HG02588 (cell line): ENCODE measurements at regions not wholly inside any gene's neighbourhood (a gene's known extent, or its start where the extent isn't known, plus 50 kb on each side); places are given as distances from the start of the nearest gene placed in this dataset.
"Not testable (repeated sequence)": the region's sequence is repeated elsewhere in the genome, so short reads cannot be mapped to it uniquely, and the experiment has no call there.

ENCODE experiments used
- ATAC-seq: cut with Tn5 transposase; IDR thresholded peaks from one replicate; pipeline ENCODE4 v1.9.1; 2021; ENCODE audit warnings: mild to moderate bottlenecking, moderate library complexity; ENCODE audit not compliant: unreplicated experiment

DNA sequence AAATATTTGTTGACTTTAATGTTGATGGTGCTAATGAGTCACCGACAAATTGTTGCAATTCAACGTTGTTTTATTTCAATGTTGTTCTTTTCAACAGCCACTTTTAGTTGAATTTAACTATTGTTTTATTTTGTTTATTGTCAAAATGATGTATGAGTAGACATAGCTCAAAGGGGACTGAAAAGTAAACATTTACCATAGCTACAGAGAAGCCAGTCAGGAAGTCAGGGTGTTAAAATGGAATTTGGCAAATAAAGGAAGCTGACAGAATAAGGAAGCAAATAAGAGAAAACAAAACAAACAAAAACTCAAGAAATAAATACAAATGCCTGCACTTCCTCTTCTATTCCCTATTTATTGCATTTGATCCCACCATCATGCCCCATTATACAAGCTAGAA is 648.4 kb upstream of the HTR2C start:
- no peak for ATAC-seq

GRCh38 chrX:113933931-113934330 is 650.0 kb upstream of the HTR2C start:
- ATAC-seq: no peak

GRCh38 chrX:113929004-113929403 is 654.9 kb upstream of the HTR2C start:
- no peak for ATAC-seq

- no peak for ATAC-seq
These were observed 663.2 kb upstream of the HTR2C start for GRCh38 chrX:113920661-113921060.

- no peak for ATAC-seq
These were observed 664.5 kb upstream of the HTR2C start for GRCh38 chrX:113919387-113919786.

DNA sequence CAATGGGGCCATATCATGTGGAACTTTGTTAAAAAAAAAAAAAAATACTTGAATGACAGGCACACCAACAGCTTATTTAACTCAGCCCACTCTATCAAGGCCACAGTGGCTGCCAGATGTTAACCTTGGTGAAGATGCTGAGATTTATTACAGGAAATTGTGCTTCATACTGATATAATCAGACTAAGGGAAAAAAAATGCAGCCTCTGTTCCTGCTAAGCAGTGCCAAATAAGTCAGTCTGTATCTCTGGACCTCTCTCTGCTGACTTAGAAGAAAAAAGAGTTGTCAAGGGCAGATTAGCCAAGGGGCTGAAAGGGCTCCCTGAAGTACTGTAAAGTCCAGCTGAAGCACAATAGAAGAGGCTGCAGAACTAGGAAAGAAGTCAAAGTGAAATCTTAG is 677.7 kb upstream of the HTR2C start:
- ATAC-seq: no peak

DNA sequence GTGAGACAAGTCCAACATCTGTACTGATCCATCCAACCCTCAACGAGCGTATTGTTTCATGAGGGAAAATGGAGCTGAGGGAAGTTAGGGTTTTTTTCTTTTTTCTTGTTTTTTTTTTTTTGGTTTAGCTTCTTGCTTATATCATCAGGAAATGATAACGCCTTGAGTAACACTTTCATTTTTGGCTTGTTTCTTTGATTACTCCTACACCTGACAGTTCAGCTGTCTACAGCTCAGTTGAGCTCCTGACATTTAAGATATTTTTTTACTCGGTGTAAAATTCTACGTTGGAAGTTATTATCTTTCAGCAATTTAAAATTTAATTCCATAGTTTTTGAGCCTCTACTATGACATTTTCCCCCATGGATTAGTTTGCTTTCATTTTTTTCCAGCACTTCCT is 691.0 kb upstream of the HTR2C start:
- ATAC-seq: no peak

DNA sequence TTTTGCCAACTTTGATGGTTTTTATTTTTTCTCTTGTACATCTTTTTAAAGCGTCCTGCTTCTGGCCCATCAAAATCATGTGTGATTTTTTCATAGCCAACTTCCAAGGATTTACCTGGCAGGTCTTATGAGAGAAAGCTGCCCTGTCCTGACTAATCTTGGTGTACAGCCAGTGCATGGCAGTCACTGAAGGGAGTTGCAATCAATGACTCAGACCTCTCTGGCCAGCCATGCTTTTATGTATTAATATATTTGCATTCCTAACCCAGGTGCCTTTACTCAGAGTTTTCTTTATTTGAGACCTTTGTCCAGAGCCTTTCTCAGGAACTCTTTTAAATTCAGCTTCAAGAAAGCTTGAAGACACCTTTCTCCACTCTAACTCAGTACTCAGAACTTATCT is 691.5 kb upstream of the HTR2C start:
- no peak for ATAC-seq

GRCh38 chrX:113873056-113873455 is 710.8 kb upstream of the HTR2C start:
- no peak for ATAC-seq

DNA sequence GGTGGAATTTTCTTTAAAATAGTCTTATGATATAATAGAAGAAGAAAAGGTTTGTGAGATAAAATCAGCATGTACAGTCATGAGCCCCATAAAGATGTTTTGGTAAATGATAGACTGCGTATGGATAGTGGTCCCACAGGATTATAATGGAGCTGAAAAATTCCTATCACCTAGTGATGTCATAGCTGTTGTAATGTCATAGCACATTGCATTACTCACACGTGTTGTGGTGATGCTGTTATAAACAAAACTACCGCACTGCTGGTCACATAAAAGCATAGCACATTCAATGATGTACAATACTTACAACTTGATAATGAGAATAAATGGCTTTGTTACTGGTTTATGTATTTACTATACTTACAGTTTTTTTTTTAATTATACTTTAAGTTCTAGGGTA is 715.2 kb upstream of the HTR2C start:
- no peak for ATAC-seq

GRCh38 chrX:113868177-113868576 is 715.7 kb upstream of the HTR2C start:
- no peak for ATAC-seq

- ATAC-seq: no peak
These were observed 734.5 kb upstream of the HTR2C start for GRCh38 chrX:113849408-113849807.

DNA sequence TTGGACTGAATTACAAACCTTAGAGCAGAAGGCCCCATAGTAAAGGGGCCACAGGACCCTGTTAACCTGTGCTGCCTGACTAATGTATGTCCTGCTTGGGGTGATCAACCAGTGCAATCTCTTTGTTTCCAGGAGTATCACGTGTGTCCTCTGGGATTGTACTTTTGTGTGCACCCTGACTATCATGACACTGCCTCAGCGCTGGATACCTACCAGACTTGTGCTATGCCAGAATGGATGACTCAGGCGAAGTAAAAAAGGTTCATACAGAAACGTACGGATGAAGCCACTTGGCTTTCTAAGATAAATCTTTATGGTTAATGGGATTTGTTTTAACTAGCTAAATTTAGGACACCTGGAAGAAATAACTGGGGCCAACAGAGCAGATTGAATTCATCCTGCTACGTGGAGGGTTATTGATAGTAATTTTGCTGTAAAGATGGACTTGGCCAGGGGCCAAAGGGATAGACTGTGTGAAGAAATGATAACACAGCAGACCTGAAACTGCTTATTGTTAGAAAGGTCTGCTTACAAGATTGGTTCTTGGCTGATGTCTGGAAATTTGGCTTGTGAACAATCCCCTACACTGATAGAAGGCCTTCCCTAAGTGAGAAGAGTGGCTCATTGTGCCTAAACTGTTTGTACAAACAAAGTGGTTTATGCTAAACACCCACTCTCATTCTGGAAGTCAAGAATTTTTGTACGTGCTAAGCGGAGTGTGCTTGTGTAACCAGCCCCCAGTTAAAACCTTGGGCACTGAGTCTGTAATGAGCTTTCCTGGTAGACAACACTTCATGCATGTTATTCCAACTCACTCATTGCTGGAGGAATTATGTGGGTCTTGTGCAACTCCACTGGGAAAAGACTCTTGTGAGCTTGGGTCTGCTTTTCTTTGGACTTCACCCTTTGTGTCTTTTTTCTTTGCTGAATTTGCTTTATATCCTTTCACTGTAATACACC is 750.5 kb upstream of the HTR2C start:
- ATAC-seq: no peak

DNA sequence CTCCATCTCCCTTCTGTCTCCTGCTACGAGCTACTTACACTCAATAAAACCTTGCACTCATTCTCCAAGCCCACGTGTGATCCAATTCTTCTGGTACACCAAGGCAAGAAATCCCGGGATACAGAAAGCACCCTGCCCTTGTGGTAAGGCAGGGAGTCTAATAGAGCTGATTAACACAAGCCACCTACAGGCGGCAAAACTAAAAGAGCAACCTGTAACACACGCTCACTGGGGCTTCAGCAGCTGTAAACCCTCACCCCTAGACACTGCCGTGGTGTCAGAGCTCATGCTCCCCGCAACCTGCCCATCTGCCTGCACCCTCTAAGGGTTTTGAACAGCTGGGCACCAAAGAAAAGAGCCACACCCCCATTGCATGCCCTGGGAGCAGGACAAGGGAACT is 755.4 kb upstream of the HTR2C start:
- no peak for ATAC-seq

GRCh38 chrX:113818346-113818745 is 765.5 kb upstream of the HTR2C start:
- no peak for ATAC-seq

- no peak for ATAC-seq
These were observed 779.1 kb upstream of the HTR2C start for GRCh38 chrX:113804819-113805218.

GRCh38 chrX:113804291-113804690 is 779.6 kb upstream of the HTR2C start:
- no peak for ATAC-seq

DNA sequence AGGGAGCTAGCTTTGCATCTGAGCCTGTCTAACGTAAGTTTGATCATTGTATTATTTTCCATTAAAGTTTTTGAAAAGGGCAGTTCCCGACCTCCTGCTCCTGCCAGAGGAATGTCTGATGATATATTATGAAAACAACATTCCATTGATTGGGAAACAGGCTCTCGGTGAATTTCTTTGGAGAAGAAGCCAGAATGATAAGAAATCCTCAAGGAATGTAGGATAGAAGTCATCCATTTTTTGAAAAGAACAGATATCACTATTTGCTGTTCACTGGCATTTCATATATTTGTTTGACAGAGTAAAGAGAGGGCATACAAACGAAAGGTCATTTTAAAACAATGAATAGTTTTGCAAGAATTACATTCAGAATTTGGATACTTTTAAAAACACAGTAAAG is 781.0 kb upstream of the HTR2C start:
- ATAC-seq: no peak

- ATAC-seq: no peak
These were observed 782.9 kb upstream of the HTR2C start for GRCh38 chrX:113800955-113801354.

DNA sequence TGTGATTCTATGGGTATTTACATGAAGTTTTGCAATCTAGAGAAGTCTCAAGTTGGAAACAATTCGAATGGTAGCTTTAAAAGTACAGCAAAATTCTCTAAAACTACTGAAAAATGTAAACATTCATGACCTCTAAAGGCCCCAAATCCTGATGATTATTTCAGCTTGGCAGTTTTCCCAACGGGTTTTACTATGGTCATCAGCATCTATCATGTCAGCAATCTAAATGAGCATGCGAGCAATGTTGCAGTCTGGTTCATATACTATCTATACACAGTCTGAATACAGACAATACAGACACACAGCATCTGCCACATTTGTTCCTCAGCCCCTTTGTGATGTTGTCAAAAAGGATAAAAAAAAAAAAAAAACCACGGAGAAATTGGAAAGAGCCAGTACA is 790.3 kb upstream of the HTR2C start:
- ATAC-seq: no peak

- no peak for ATAC-seq
These were observed 792.9 kb upstream of the HTR2C start for GRCh38 chrX:113790987-113791386.

- not testable (repeated sequence) for ATAC-seq
These were observed 799.1 kb upstream of the HTR2C start for GRCh38 chrX:113784754-113785153.

GRCh38 chrX:113770806-113771205 is 813.1 kb upstream of the HTR2C start:
- ATAC-seq: no peak
